ENCODE measurements at regions not wholly inside any gene's neighbourhood (a gene's known extent, or its start where the extent isn't known, plus 50 kb on each side); places are given as distances from the start of the nearest gene placed in this dataset.

GRCh38 chr12:92606956-92607355 is 95.8 kb upstream of the PLEKHG7 start:
- ATAC-seq: no peak
- H3K36me3 ChIP-seq (ENCODE audit: control insufficient read depth, insufficient read depth, low read length): no peaks in the 10 kb centered on the region
- no peaks in the 10 kb centered on the region for H3K9me3 ChIP-seq (ENCODE audit: control insufficient read depth, insufficient read depth, low read depth, low read length)
- ChIA-PET CTCF (no interaction called here), POLR2A (no interaction called here)
- H3K4me3 ChIP-seq (ENCODE audit: low read depth in 2 of 2, low read length in 2 of 2): no peak overlapping the region
- TF ChIP-seq REST (IDR thresholded peaks at IDR 0.05; ENCODE audit: insufficient read depth in 1 of 2, low read depth in 2 of 2, low read length in 1 of 2) (no peak), TCF7L2 (IDR thresholded peaks at IDR 0.05; ENCODE audit: low read depth, low read length) (no peak), CTCF (IDR thresholded peaks at IDR 0.05) (no peak), POLR2AphosphoS5 (IDR thresholded peaks at IDR 0.05; ENCODE audit: low read depth, low read length) (no peak), SIN3A (IDR thresholded peaks at IDR 0.05; ENCODE audit: borderline replicate concordance, insufficient read depth, low read depth, low read length) (no peak)
- H3K27ac ChIP-seq (ENCODE audit: low read length): no peak overlapping the region
- in situ Hi-C loops (cut with HindIII; ENCODE audit: low pct_unique_long_range_greater_than_20kb, low sequenced_read_pairs) (no loop called here), intact Hi-C loops (cut with micrococcal nuclease; ENCODE audit: unreplicated experiment) (no loop called here)
- no peak for DNase-seq (ENCODE audit: low read depth, low spot score)
- no peaks in the 10 kb centered on the region for H3K4me1 ChIP-seq (ENCODE audit: control insufficient read depth, insufficient read depth, low read length)
- BruUV-seq (replicated peaks): no TSS peak
- no peaks in the 10 kb centered on the region for H3K27me3 ChIP-seq (ENCODE audit: control insufficient read depth, insufficient read depth, low read length)

GRCh38 chr12:92605621-92606170 is 97.1 kb upstream of the PLEKHG7 start:
- ATAC-seq (no peak), DNase-seq (ENCODE audit: low read depth, low spot score) (no peak)
- H3K4me1 ChIP-seq (ENCODE audit: control insufficient read depth, insufficient read depth, low read length): no peaks in the 10 kb centered on the region
- TF ChIP-seq TCF7L2 (IDR thresholded peaks at IDR 0.05; ENCODE audit: low read depth, low read length) (no peak), POLR2AphosphoS5 (IDR thresholded peaks at IDR 0.05; ENCODE audit: low read depth, low read length) (no peak), REST (IDR thresholded peaks at IDR 0.05; ENCODE audit: insufficient read depth in 1 of 2, low read depth in 2 of 2, low read length in 1 of 2) (no peak), CTCF (IDR thresholded peaks at IDR 0.05) (no peak), SIN3A (IDR thresholded peaks at IDR 0.05; ENCODE audit: borderline replicate concordance, insufficient read depth, low read depth, low read length) (no peak)
- H3K36me3 ChIP-seq (ENCODE audit: control insufficient read depth, insufficient read depth, low read length): no peaks in the 10 kb centered on the region
- in situ Hi-C loops (cut with HindIII; ENCODE audit: low pct_unique_long_range_greater_than_20kb, low sequenced_read_pairs): no loop called here
- no TSS peak for BruUV-seq (replicated peaks)
- intact Hi-C loops (cut with micrococcal nuclease; ENCODE audit: unreplicated experiment): no loop called here
- H3K27ac ChIP-seq (ENCODE audit: low read length): no peak overlapping the region
- no peaks in the 10 kb centered on the region for H3K9me3 ChIP-seq (ENCODE audit: control insufficient read depth, insufficient read depth, low read depth, low read length)
- POLR2A ChIA-PET: no interaction called here
- no peak overlapping the region for H3K4me3 ChIP-seq (ENCODE audit: low read depth in 2 of 2, low read length in 2 of 2)
- H3K27me3 ChIP-seq (ENCODE audit: control insufficient read depth, insufficient read depth, low read length): no peaks in the 10 kb centered on the region
- CTCF ChIA-PET: no interaction called here
